LNCaP clone FGC (cell line): ENCODE measurements at regions not wholly inside any gene's neighbourhood (a gene's known extent, or its start where the extent isn't known, plus 50 kb on each side); places are given as distances from the start of the nearest gene placed in this dataset.
"Not testable (repeated sequence)": the region's sequence is repeated elsewhere in the genome, so short reads cannot be mapped to it uniquely, and the experiment has no call there.

Experiments
- DNase-seq: peaks from one replicate; pipeline ENCODE4 v3.0.0-alpha.2; 2011; ENCODE audit warnings: low read depth
- H3K4me3 ChIP-seq: 2 replicates; pipeline ENCODE4 v1.5.1; 2011; ENCODE audit warnings: mild to moderate bottlenecking, low read depth, low read length, control low read depth
- CTCF ChIP-seq: IDR thresholded peaks from 2 replicates; pipeline ENCODE4 v1.5.1; 2012; ENCODE audit warnings: mild to moderate bottlenecking; ENCODE audit not compliant: control insufficient read depth, insufficient read depth; ENCODE audit errors: extremely low read depth

GRCh38 chr4:167831855-167832254 lies 260.5 kb upstream of the ANXA10 start:
- no peak for TF ChIP-seq CTCF
- no peak for DNase-seq
- H3K4me3 ChIP-seq = no peak overlapping the region

- TF ChIP-seq CTCF = no peak
- no peak for DNase-seq
- no peak overlapping the region for H3K4me3 ChIP-seq
These were observed 253.7 kb upstream of the ANXA10 start for GRCh38 chr4:167838686-167839085.

GRCh38 chr4:167842487-167842886 lies 249.8 kb upstream of the ANXA10 start:
- no peak overlapping the region for H3K4me3 ChIP-seq
- no peak for DNase-seq
- TF ChIP-seq CTCF = no peak

GRCh38 chr4:167854881-167855280 lies 237.5 kb upstream of the ANXA10 start:
- TF ChIP-seq CTCF = no peak
- no peak overlapping the region for H3K4me3 ChIP-seq
- DNase-seq = no peak

GRCh38 chr4:167858127-167858526 lies 234.2 kb upstream of the ANXA10 start:
- H3K4me3 ChIP-seq, DNase-seq: not testable (repeated sequence)

- DNase-seq = no peak
- no peak overlapping the region for H3K4me3 ChIP-seq
- TF ChIP-seq CTCF = no peak
These were observed 225.1 kb upstream of the ANXA10 start for GRCh38 chr4:167867191-167867590.

GRCh38 chr4:167868163-167868562 lies 224.2 kb upstream of the ANXA10 start:
- no peak for DNase-seq
- TF ChIP-seq CTCF = no peak
- no peak overlapping the region for H3K4me3 ChIP-seq

GRCh38 chr4:167873496-167873895 lies 218.8 kb upstream of the ANXA10 start:
- H3K4me3 ChIP-seq = no peak overlapping the region
- no peak for DNase-seq
- TF ChIP-seq CTCF = no peak

- H3K4me3 ChIP-seq, DNase-seq: not testable (repeated sequence)
These were observed 216.2 kb upstream of the ANXA10 start for GRCh38 chr4:167876091-167876490.

GRCh38 chr4:167877826-167878225 lies 214.5 kb upstream of the ANXA10 start:
- not testable (repeated sequence) for H3K4me3 ChIP-seq, DNase-seq
